Mucosa of stomach (tissue), 1 donor: ENCODE measurements at regions not wholly inside any gene's neighbourhood (a gene's known extent, or its start where the extent isn't known, plus 50 kb on each side); places are given as distances from the start of the nearest gene placed in this dataset.
"Not testable (repeated sequence)": the region's sequence is repeated elsewhere in the genome, so short reads cannot be mapped to it uniquely, and the experiment has no call there.

Experiments used
- H3K27me3 ChIP-seq: one replicate; pipeline ENCODE4 v1.7.0; 2013; ENCODE audit warnings: mild to moderate bottlenecking, low read length; ENCODE audit not compliant: control insufficient read depth, insufficient read depth
- H3K36me3 ChIP-seq: one replicate; pipeline ENCODE4 v1.7.0; 2013; ENCODE audit warnings: low read length; ENCODE audit not compliant: control insufficient read depth, insufficient read depth
- H3K4me1 ChIP-seq: one replicate; pipeline ENCODE4 v1.7.0; 2013; ENCODE audit warnings: mild to moderate bottlenecking, low read length; ENCODE audit not compliant: control insufficient read depth, insufficient read depth
- H3K4me3 ChIP-seq: one replicate; pipeline ENCODE4 v1.7.0; 2013; ENCODE audit warnings: low read length
- H3K9ac ChIP-seq: one replicate; pipeline ENCODE4 v1.7.0; 2013; ENCODE audit warnings: mild to moderate bottlenecking, low read length, moderate library complexity
- H3K9me3 ChIP-seq: one replicate; pipeline ENCODE4 v1.7.0; 2013; ENCODE audit warnings: mild to moderate bottlenecking, low read length, moderate library complexity; ENCODE audit not compliant: control insufficient read depth
- donor health status: Pancreatic carcinoma.

GRCh38 chr10:46645110-46645509, 66.2 kb downstream of the SYT15 start:
- not testable (repeated sequence) for H3K4me1 ChIP-seq, H3K4me3 ChIP-seq, H3K9me3 ChIP-seq, H3K36me3 ChIP-seq, H3K27me3 ChIP-seq, H3K9ac ChIP-seq

- H3K4me1 ChIP-seq, H3K9me3 ChIP-seq, H3K9ac ChIP-seq, H3K4me3 ChIP-seq, H3K27me3 ChIP-seq, H3K36me3 ChIP-seq: not testable (repeated sequence)
These were observed 67.2 kb downstream of the SYT15 start for GRCh38 chr10:46646132-46646531.

GRCh38 chr10:46650967-46651366, 72.0 kb downstream of the SYT15 start:
- H3K9ac ChIP-seq, H3K4me3 ChIP-seq, H3K9me3 ChIP-seq, H3K27me3 ChIP-seq, H3K4me1 ChIP-seq, H3K36me3 ChIP-seq: not testable (repeated sequence)

- H3K9me3 ChIP-seq, H3K9ac ChIP-seq, H3K27me3 ChIP-seq, H3K4me3 ChIP-seq, H3K4me1 ChIP-seq, H3K36me3 ChIP-seq: not testable (repeated sequence)
These were observed 78.5 kb downstream of the SYT15 start for GRCh38 chr10:46657437-46657836.

GRCh38 chr10:46660027-46660834, 81.3 kb downstream of the SYT15 start:
- not testable (repeated sequence) for H3K9me3 ChIP-seq, H3K4me3 ChIP-seq, H3K9ac ChIP-seq, H3K36me3 ChIP-seq, H3K4me1 ChIP-seq, H3K27me3 ChIP-seq

- not testable (repeated sequence) for H3K9ac ChIP-seq, H3K9me3 ChIP-seq, H3K36me3 ChIP-seq, H3K4me1 ChIP-seq, H3K27me3 ChIP-seq, H3K4me3 ChIP-seq
These were observed 81.9 kb downstream of the SYT15 start for GRCh38 chr10:46660835-46661164.

- not testable (repeated sequence) for H3K9me3 ChIP-seq, H3K27me3 ChIP-seq, H3K36me3 ChIP-seq, H3K4me3 ChIP-seq, H3K9ac ChIP-seq, H3K4me1 ChIP-seq
These were observed 86.6 kb downstream of the SYT15 start for GRCh38 chr10:46665536-46665935.

GRCh38 chr10:46668357-46668997, 89.5 kb downstream of the SYT15 start:
- H3K9me3 ChIP-seq, H3K9ac ChIP-seq, H3K4me3 ChIP-seq, H3K4me1 ChIP-seq, H3K36me3 ChIP-seq, H3K27me3 ChIP-seq: not testable (repeated sequence)

GRCh38 chr10:46677836-46678435, 99.0 kb downstream of the SYT15 start:
- not testable (repeated sequence) for H3K4me3 ChIP-seq, H3K36me3 ChIP-seq, H3K9me3 ChIP-seq

GRCh38 chr10:46691397-46691796, 112.5 kb downstream of the SYT15 start:
- H3K4me3 ChIP-seq, H3K4me1 ChIP-seq, H3K36me3 ChIP-seq, H3K27me3 ChIP-seq, H3K9me3 ChIP-seq, H3K9ac ChIP-seq: not testable (repeated sequence)

More at GRCh38 chr10:46677836-46678435, 99.0 kb downstream of the SYT15 start:
- H3K4me1 ChIP-seq, H3K27me3 ChIP-seq, H3K9ac ChIP-seq: not testable (repeated sequence)

GRCh38 chr10:46693218-46693617, 114.3 kb downstream of the SYT15 start:
- H3K4me1 ChIP-seq, H3K36me3 ChIP-seq: not testable (repeated sequence)

GRCh38 chr10:46717264-46717663, 138.3 kb downstream of the SYT15 start:
- not testable (repeated sequence) for H3K9me3 ChIP-seq, H3K4me3 ChIP-seq, H3K36me3 ChIP-seq, H3K4me1 ChIP-seq, H3K27me3 ChIP-seq, H3K9ac ChIP-seq

More at GRCh38 chr10:46693218-46693617, 114.3 kb downstream of the SYT15 start:
- H3K4me3 ChIP-seq, H3K9me3 ChIP-seq, H3K9ac ChIP-seq, H3K27me3 ChIP-seq: not testable (repeated sequence)
